Endothelial cell (in vitro differentiated cells): ENCODE measurements at regions not wholly inside any gene's neighbourhood (a gene's known extent, or its start where the extent isn't known, plus 50 kb on each side); places are given as distances from the start of the nearest gene placed in this dataset.

Source experiments
- DNase-seq: peaks from one replicate; pipeline ENCODE4 v3.0.0; 2021; ENCODE audit warnings: low spot score
- H3K27ac Mint-ChIP-seq: one replicate; pipeline ENCODE4 v1.8.0; 2021; ENCODE audit warnings: mixed read lengths, inconsistent platforms; ENCODE audit not compliant: unreplicated experiment
- H3K27me3 Mint-ChIP-seq: one replicate; pipeline ENCODE4 v1.8.0; 2021; ENCODE audit warnings: mild to moderate bottlenecking, moderate library complexity, mixed read lengths, inconsistent platforms; ENCODE audit not compliant: unreplicated experiment
- H3K36me3 Mint-ChIP-seq: one replicate; pipeline ENCODE4 v1.8.0; 2021; ENCODE audit warnings: mild to moderate bottlenecking, low read depth, mixed read lengths, inconsistent platforms; ENCODE audit not compliant: unreplicated experiment
- H3K4me1 Mint-ChIP-seq: one replicate; pipeline ENCODE4 v1.8.0; 2021; ENCODE audit warnings: mild to moderate bottlenecking, mixed read lengths, inconsistent platforms; ENCODE audit not compliant: unreplicated experiment
- H3K4me3 Mint-ChIP-seq: one replicate; pipeline ENCODE4 v1.8.0; 2021; ENCODE audit warnings: mild to moderate bottlenecking, mixed read lengths, inconsistent platforms; ENCODE audit not compliant: unreplicated experiment
- H3K9me3 Mint-ChIP-seq: one replicate; pipeline ENCODE4 v1.8.0; 2021; ENCODE audit warnings: mixed read lengths, inconsistent platforms; ENCODE audit not compliant: unreplicated experiment
- TF ChIP-seq, protein P1 (sequence below): fragments of 200-600 bp; sonication (generic); IDR thresholded peaks from one replicate; pipeline ENCODE4 v1.5.0; 2021; ENCODE audit warnings: antibody characterized with exemption; ENCODE audit not compliant: unreplicated experiment

GRCh38 chr10:121292321-121292720 is 305.9 kb downstream of the FGFR2 start:
- peaks cover 7% of the 10 kb centered on the region for H3K4me1 Mint-ChIP-seq
- H3K36me3 Mint-ChIP-seq, result no peaks in the 10 kb centered on the region
- no peak overlapping the region for H3K27ac Mint-ChIP-seq
- TF ChIP-seq, protein P1, sequence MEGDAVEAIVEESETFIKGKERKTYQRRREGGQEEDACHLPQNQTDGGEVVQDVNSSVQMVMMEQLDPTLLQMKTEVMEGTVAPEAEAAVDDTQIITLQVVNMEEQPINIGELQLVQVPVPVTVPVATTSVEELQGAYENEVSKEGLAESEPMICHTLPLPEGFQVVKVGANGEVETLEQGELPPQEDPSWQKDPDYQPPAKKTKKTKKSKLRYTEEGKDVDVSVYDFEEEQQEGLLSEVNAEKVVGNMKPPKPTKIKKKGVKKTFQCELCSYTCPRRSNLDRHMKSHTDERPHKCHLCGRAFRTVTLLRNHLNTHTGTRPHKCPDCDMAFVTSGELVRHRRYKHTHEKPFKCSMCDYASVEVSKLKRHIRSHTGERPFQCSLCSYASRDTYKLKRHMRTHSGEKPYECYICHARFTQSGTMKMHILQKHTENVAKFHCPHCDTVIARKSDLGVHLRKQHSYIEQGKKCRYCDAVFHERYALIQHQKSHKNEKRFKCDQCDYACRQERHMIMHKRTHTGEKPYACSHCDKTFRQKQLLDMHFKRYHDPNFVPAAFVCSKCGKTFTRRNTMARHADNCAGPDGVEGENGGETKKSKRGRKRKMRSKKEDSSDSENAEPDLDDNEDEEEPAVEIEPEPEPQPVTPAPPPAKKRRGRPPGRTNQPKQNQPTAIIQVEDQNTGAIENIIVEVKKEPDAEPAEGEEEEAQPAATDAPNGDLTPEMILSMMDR, result no peak
- DNase-seq, result no peak
- H3K9me3 Mint-ChIP-seq, result no peaks in the 10 kb centered on the region
- H3K4me3 Mint-ChIP-seq, result no peak overlapping the region
- no peaks in the 10 kb centered on the region for H3K27me3 Mint-ChIP-seq

- no peak overlapping the region for H3K27ac Mint-ChIP-seq
- no peaks in the 10 kb centered on the region for H3K27me3 Mint-ChIP-seq
- H3K9me3 Mint-ChIP-seq, result no peaks in the 10 kb centered on the region
- H3K4me1 Mint-ChIP-seq, result peaks cover 3% of the 10 kb centered on the region
- no peak overlapping the region for H3K4me3 Mint-ChIP-seq
- H3K36me3 Mint-ChIP-seq, result no peaks in the 10 kb centered on the region
- no peak for DNase-seq
- TF ChIP-seq, protein P1, result no peak
These were observed 305.1 kb downstream of the FGFR2 start for GRCh38 chr10:121293110-121293509.

DNA sequence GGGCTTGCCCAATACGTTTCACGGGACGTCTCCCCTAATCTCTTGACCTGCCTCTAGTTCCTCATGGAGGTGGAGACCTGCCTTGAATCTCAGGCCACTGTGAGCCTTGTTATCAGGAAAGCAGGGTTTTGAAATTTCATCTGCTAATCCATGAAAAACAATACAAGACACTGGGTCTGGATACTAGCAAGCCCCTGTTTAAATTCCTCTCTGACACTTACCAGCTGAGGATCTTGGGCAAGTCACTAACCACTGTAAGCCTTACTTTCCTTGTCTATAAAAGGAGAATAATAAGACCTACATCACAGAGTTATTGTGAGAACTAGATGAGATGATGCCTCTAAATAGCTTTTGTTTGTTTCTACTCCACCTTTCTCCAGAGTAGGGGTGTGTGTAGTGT is 303.6 kb downstream of the FGFR2 start:
- Mint-ChIP-seq H3K9me3 (no peaks in the 10 kb centered on the region), H3K4me3 (no peak overlapping the region), H3K36me3 (no peaks in the 10 kb centered on the region), H3K27ac (no peak overlapping the region), H3K4me1 (no peaks in the 10 kb centered on the region), H3K27me3 (no peaks in the 10 kb centered on the region)
- DNase-seq, result no peak
- TF ChIP-seq, protein P1, result no peak

GRCh38 chr10:121296378-121296777 is 301.9 kb downstream of the FGFR2 start:
- Mint-ChIP-seq H3K9me3 (no peaks in the 10 kb centered on the region), H3K4me1 (no peaks in the 10 kb centered on the region), H3K4me3 (no peak overlapping the region), H3K27ac (no peak overlapping the region), H3K36me3 (no peaks in the 10 kb centered on the region), H3K27me3 (no peaks in the 10 kb centered on the region)
- DNase-seq, result no peak
- TF ChIP-seq, protein P1, result no peak

DNA sequence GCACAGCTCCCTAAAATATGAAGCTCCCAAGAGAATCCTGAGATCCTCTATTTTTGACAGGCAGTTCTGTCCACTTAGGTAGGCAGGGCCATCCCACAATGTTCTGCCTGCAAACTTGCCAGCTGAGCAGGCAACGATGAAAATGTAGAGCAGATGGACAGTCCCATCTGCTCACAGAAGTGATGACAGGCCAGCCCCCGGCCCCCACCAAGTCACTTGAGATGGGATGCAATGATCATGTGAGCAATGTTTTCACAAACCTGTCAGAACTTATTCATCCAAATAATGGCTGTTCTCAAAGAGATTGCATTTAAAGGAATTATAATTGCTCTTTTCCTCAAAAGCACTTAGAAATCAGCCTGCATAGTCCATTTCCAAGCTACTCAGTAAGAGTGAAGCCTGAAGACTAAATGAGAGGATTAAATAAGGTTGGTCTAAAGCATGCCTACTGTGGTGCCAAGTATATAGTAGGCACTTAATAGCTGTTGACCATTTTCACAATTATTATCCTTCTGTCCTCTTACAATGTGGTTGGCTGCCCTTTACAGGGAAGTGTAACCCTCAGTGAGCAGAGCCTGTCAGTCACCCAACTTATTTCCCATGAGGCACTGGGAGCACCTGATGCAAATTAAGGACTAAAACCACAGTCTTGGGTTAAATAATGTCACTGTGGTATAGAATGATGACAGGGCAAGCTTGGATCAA is 301.2 kb downstream of the FGFR2 start:
- H3K4me1 Mint-ChIP-seq, result no peaks in the 10 kb centered on the region
- no peaks in the 10 kb centered on the region for H3K27me3 Mint-ChIP-seq
- H3K9me3 Mint-ChIP-seq, result no peaks in the 10 kb centered on the region
- H3K4me3 Mint-ChIP-seq, result no peak overlapping the region
- no peak for DNase-seq
- no peak overlapping the region for H3K27ac Mint-ChIP-seq
- H3K36me3 Mint-ChIP-seq, result no peaks in the 10 kb centered on the region
- TF ChIP-seq, protein P1, result no peak
